ENCODE measurements at regions not wholly inside any gene's neighbourhood (a gene's known extent, or its start where the extent isn't known, plus 50 kb on each side); places are given as distances from the start of the nearest gene placed in this dataset.
"Not testable (repeated sequence)": the region's sequence is repeated elsewhere in the genome, so short reads cannot be mapped to it uniquely, and the experiment has no call there.

DNA sequence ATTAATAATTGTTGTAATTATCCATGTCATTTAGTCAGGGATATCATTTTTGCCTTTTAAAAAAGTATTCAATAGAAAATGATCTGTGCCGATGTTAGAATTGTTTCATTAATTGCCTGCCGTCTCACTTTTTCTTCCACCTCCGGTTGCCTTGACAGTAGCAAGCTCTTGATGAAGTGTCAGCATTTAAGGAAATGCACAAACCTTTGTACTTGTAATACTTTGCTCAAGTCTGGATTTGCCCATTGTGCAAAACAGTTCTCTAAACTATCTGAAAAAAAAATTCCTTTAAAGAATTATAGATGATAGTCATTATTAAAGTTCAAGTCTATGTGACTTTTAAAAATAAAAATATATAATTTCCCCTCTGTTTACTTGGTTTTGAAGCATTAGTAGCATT, 619.7 kb downstream of the GATA3 start:
- Mint-ChIP-seq H3K4me1 (ENCODE audit: low read depth, unreplicated experiment) (no peaks in the 10 kb centered on the region), H3K4me3 (ENCODE audit: unreplicated experiment) (no peak overlapping the region), H3K9me3 (ENCODE audit: unreplicated experiment) (no peaks in the 10 kb centered on the region), H3K36me3 (ENCODE audit: insufficient read depth, unreplicated experiment) (no peaks in the 10 kb centered on the region), H3K27ac (ENCODE audit: unreplicated experiment) (no peak overlapping the region), H3K27me3 (ENCODE audit: insufficient read depth, unreplicated experiment) (no peaks in the 10 kb centered on the region)
- BruUV-seq (replicated peaks), result no TSS peak
- H3K27me3 ChIP-seq (replicated peaks; ENCODE audit: control insufficient read depth, insufficient read depth, low read length), result no peaks in the 10 kb centered on the region
- intact Hi-C loops (cut with micrococcal nuclease; ENCODE audit: unreplicated experiment), result no loop called here
- CTCF ChIA-PET, result no interaction called here
- no peaks in the 10 kb centered on the region for H3K4me1 ChIP-seq
- H3K4me3 ChIP-seq (ENCODE audit: low read depth, low read length), result no peak overlapping the region
- POLR2A ChIA-PET, result no interaction called here
- no peak for DNase-seq
- TF ChIP-seq, protein P1, sequence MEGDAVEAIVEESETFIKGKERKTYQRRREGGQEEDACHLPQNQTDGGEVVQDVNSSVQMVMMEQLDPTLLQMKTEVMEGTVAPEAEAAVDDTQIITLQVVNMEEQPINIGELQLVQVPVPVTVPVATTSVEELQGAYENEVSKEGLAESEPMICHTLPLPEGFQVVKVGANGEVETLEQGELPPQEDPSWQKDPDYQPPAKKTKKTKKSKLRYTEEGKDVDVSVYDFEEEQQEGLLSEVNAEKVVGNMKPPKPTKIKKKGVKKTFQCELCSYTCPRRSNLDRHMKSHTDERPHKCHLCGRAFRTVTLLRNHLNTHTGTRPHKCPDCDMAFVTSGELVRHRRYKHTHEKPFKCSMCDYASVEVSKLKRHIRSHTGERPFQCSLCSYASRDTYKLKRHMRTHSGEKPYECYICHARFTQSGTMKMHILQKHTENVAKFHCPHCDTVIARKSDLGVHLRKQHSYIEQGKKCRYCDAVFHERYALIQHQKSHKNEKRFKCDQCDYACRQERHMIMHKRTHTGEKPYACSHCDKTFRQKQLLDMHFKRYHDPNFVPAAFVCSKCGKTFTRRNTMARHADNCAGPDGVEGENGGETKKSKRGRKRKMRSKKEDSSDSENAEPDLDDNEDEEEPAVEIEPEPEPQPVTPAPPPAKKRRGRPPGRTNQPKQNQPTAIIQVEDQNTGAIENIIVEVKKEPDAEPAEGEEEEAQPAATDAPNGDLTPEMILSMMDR (IDR thresholded peaks at IDR 0.05; ENCODE audit: insufficient read depth in 1 of 2, low read depth in 1 of 2, low read length in 1 of 2, severe bottlenecking in 1 of 2, unreplicated experiment in 1 of 2), result no peak
- no peaks in the 10 kb centered on the region for H3K36me3 ChIP-seq (ENCODE audit: control insufficient read depth, insufficient read depth, low read length)
- no peaks in the 10 kb centered on the region for H3K9me3 ChIP-seq

GRCh38 chr10:8677642-8678041, 623.2 kb downstream of the GATA3 start:
- H3K4me3 ChIP-seq (ENCODE audit: low read depth, low read length), result no peak overlapping the region
- peaks cover 10% of the 10 kb centered on the region for H3K9me3 Mint-ChIP-seq (ENCODE audit: unreplicated experiment)
- intact Hi-C loops (cut with micrococcal nuclease; ENCODE audit: unreplicated experiment), result no loop called here
- no peaks in the 10 kb centered on the region for H3K9me3 ChIP-seq
- no TSS peak for BruUV-seq (replicated peaks)
- no peaks in the 10 kb centered on the region for H3K36me3 ChIP-seq (ENCODE audit: control insufficient read depth, insufficient read depth, low read length)
- H3K27me3 ChIP-seq (replicated peaks; ENCODE audit: control insufficient read depth, insufficient read depth, low read length), result no peaks in the 10 kb centered on the region
- POLR2A ChIA-PET, result no interaction called here
- no peak overlapping the region for H3K4me3 Mint-ChIP-seq (ENCODE audit: unreplicated experiment)
- H3K36me3 Mint-ChIP-seq (ENCODE audit: insufficient read depth, unreplicated experiment), result no peaks in the 10 kb centered on the region
- TF ChIP-seq, protein P1 (IDR thresholded peaks at IDR 0.05; ENCODE audit: insufficient read depth in 1 of 2, low read depth in 1 of 2, low read length in 1 of 2, severe bottlenecking in 1 of 2, unreplicated experiment in 1 of 2), result no peak
- no peak for DNase-seq
- CTCF ChIA-PET, result no interaction called here
- H3K27ac Mint-ChIP-seq (ENCODE audit: unreplicated experiment), result no peak overlapping the region
- no peaks in the 10 kb centered on the region for H3K4me1 Mint-ChIP-seq (ENCODE audit: low read depth, unreplicated experiment)
- no peaks in the 10 kb centered on the region for H3K4me1 ChIP-seq
- peaks cover 5% of the 10 kb centered on the region for H3K27me3 Mint-ChIP-seq (ENCODE audit: insufficient read depth, unreplicated experiment)

GRCh38 chr10:8684916-8685315, 630.4 kb downstream of the GATA3 start:
- H3K4me1 Mint-ChIP-seq (ENCODE audit: low read depth, unreplicated experiment); CTCF ChIA-PET: not testable (repeated sequence)

GRCh38 chr10:8688881-8689280, 634.4 kb downstream of the GATA3 start:
- Histone ChIP-seq H3K9me3 (peaks cover 2% of the 10 kb centered on the region; the same call in 1 of the 2 replicates), H3K4me3 (ENCODE audit: low read depth, low read length) (no peak overlapping the region), H3K27me3 (replicated peaks; ENCODE audit: control insufficient read depth, insufficient read depth, low read length) (no peaks in the 10 kb centered on the region), H3K36me3 (ENCODE audit: control insufficient read depth, insufficient read depth, low read length) (no peaks in the 10 kb centered on the region), H3K4me1 (no peaks in the 10 kb centered on the region)
- H3K4me3 Mint-ChIP-seq (ENCODE audit: unreplicated experiment), result no peak overlapping the region
- ChIA-PET CTCF (no interaction called here), POLR2A (no interaction called here)
- no TSS peak for BruUV-seq (replicated peaks)
- H3K4me1 Mint-ChIP-seq (ENCODE audit: low read depth, unreplicated experiment), result no peaks in the 10 kb centered on the region
- H3K36me3 Mint-ChIP-seq (ENCODE audit: insufficient read depth, unreplicated experiment), result no peaks in the 10 kb centered on the region
- TF ChIP-seq, protein P1 (IDR thresholded peaks at IDR 0.05; ENCODE audit: insufficient read depth in 1 of 2, low read depth in 1 of 2, low read length in 1 of 2, severe bottlenecking in 1 of 2, unreplicated experiment in 1 of 2), result no peak
- H3K27ac Mint-ChIP-seq (ENCODE audit: unreplicated experiment), result no peak overlapping the region
- DNase-seq, result no peak
- H3K27me3 Mint-ChIP-seq (ENCODE audit: insufficient read depth, unreplicated experiment), result peaks cover 3% of the 10 kb centered on the region
- intact Hi-C loops (cut with micrococcal nuclease; ENCODE audit: unreplicated experiment), result no loop called here
- peaks cover 8% of the 10 kb centered on the region for H3K9me3 Mint-ChIP-seq (ENCODE audit: unreplicated experiment)

More at GRCh38 chr10:8684916-8685315, 630.4 kb downstream of the GATA3 start:
- intact Hi-C loops (cut with micrococcal nuclease; ENCODE audit: unreplicated experiment); H3K4me3 Mint-ChIP-seq (ENCODE audit: unreplicated experiment); H3K4me1 ChIP-seq; DNase-seq; H3K27me3 Mint-ChIP-seq (ENCODE audit: insufficient read depth, unreplicated experiment); H3K27me3 ChIP-seq (replicated peaks; ENCODE audit: control insufficient read depth, insufficient read depth, low read length); H3K4me3 ChIP-seq (ENCODE audit: low read depth, low read length); BruUV-seq (replicated peaks); H3K36me3 ChIP-seq (ENCODE audit: control insufficient read depth, insufficient read depth, low read length); POLR2A ChIA-PET; H3K27ac Mint-ChIP-seq (ENCODE audit: unreplicated experiment); H3K36me3 Mint-ChIP-seq (ENCODE audit: insufficient read depth, unreplicated experiment); H3K9me3 ChIP-seq: not testable (repeated sequence)
- H3K9me3 Mint-ChIP-seq (ENCODE audit: unreplicated experiment), result peaks cover 10% of the 10 kb centered on the region
